ENCODE measurements at regions not wholly inside any gene's neighbourhood (a gene's known extent, or its start where the extent isn't known, plus 50 kb on each side); places are given as distances from the start of the nearest gene placed in this dataset.
A peak's percentile ranks its signal among the peaks of the same experiment; 100 is the strongest.

GRCh38 chr7:124152859-124153692, 120.2 kb upstream of the TMEM229A start:
- Mint-ChIP-seq H3K4me3 (no peak overlapping the region), H3K9me3 (no peaks in the 10 kb centered on the region)
- H3K4me2 ChIP-seq: no peak overlapping the region

More at GRCh38 chr7:124152859-124153692, 120.2 kb upstream of the TMEM229A start:
- H3K9me2 ChIP-seq (ENCODE audit: insufficient read depth): no peaks in the 10 kb centered on the region
- no peaks in the 10 kb centered on the region for H3K27me3 Mint-ChIP-seq (ENCODE audit: insufficient read depth, low read depth, poor library complexity)
- no peak overlapping the region for H2AFZ ChIP-seq
- H3F3A ChIP-seq (replicated peaks; ENCODE audit: low read depth): no peaks in the 10 kb centered on the region
- H3K79me2 ChIP-seq (replicated peaks; ENCODE audit: insufficient read depth): no peaks in the 10 kb centered on the region
- H3K36me3 ChIP-seq (ENCODE audit: insufficient read depth): no peaks in the 10 kb centered on the region
- peaks cover 2% of the 10 kb centered on the region; the same call in 2 of the 3 replicates for H3K4me1 Mint-ChIP-seq
- no peaks in the 10 kb centered on the region for H4K20me1 ChIP-seq (replicated peaks; ENCODE audit: insufficient read depth)
- ATAC-seq: peak; percentile 96
- no peak overlapping the region for H3K27ac ChIP-seq (ENCODE audit: low read depth)
- DNase-seq (ENCODE audit: low spot score): peak; percentile 76
- no peaks in the 10 kb centered on the region for H3K27me3 ChIP-seq (ENCODE audit: insufficient read depth)
- H3K4me3 ChIP-seq: no peak overlapping the region
- no peaks in the 10 kb centered on the region for H3K36me3 Mint-ChIP-seq (ENCODE audit: low read depth)
- no peak overlapping the region for H3K27ac Mint-ChIP-seq
- no peaks in the 10 kb centered on the region for H3K4me1 ChIP-seq (ENCODE audit: insufficient read depth)
- TF ChIP-seq ETS1 (IDR thresholded peaks at IDR 0.05) (no peak), NANOG (IDR thresholded peaks at IDR 0.05; ENCODE audit: borderline replicate concordance) (no peak), CTCF (conservative IDR thresholded peaks at IDR 0.05; ENCODE audit: low read depth in 2 of 2) (peak; percentile 64 to 75), REST (IDR thresholded peaks at IDR 0.05; ENCODE audit: unreplicated experiment) (no peak), STAT1 (IDR thresholded peaks at IDR 0.05; ENCODE audit: unreplicated experiment) (no peak), EZH2phosphoT487 (IDR thresholded peaks at IDR 0.05; ENCODE audit: unreplicated experiment) (no peak)

Measured in GM23338 (cell line).